ENCODE measurements at regions not wholly inside any gene's neighbourhood (a gene's known extent, or its start where the extent isn't known, plus 50 kb on each side); places are given as distances from the start of the nearest gene placed in this dataset.

DNA sequence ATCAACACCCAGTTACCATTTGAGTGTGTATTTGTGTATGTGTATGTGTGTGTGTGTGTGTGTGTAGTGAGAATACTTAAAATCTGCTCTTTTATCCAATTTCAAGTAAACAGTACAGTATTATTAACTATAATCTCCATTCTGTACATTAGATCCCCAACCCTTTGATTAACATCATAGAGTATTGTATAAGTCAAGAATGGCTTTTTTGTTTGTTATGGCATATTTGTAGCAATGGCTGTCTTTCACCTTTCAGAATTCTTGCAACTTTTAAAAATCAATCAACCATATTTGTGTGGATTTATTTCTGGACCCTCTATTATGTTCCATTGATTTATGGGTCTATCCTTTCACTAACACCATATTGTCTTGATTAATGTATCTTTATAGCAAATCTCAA is 779.3 kb upstream of the MIR17HG start:
- TF ChIP-seq POLR2AphosphoS5 (IDR thresholded peaks at IDR 0.05) = no peak
- TF ChIP-seq EP300 (IDR thresholded peaks at IDR 0.05; ENCODE audit: low read depth) = no peak
- no peak for TF ChIP-seq CTCF (IDR thresholded peaks at IDR 0.05)
- TF ChIP-seq POLR2A (IDR thresholded peaks at IDR 0.05) = no peak
